ENCODE measurements at regions not wholly inside any gene's neighbourhood (a gene's known extent, or its start where the extent isn't known, plus 50 kb on each side); places are given as distances from the start of the nearest gene placed in this dataset.
"Not testable (repeated sequence)": the region's sequence is repeated elsewhere in the genome, so short reads cannot be mapped to it uniquely, and the experiment has no call there.

GRCh38 chr13:61358599-61358998 lies 57.0 kb downstream of the PCDH20 start:
- DNase-seq = no peak

GRCh38 chr13:61350341-61350740 lies 65.3 kb downstream of the PCDH20 start:
- no peak for DNase-seq

GRCh38 chr13:61339054-61339621 lies 76.5 kb downstream of the PCDH20 start:
- DNase-seq = no peak

GRCh38 chr13:61316647-61317046 lies 99.0 kb downstream of the PCDH20 start:
- peak; percentile 10 to 67 for DNase-seq

GRCh38 chr13:61294467-61295191 lies 121.0 kb downstream of the PCDH20 start:
- DNase-seq = peak; percentile 87 to 97

- peak; percentile 21 to 70 for DNase-seq
Measured at GRCh38 chr13:61286148-61286745, 129.4 kb downstream of the PCDH20 start.

GRCh38 chr13:61277586-61278276 lies 137.9 kb downstream of the PCDH20 start:
- no peak for DNase-seq

- DNase-seq = no peak
Measured at GRCh38 chr13:61277088-61277487, 138.6 kb downstream of the PCDH20 start.

- DNase-seq = no peak
Measured at GRCh38 chr13:61276401-61276800, 139.2 kb downstream of the PCDH20 start.

GRCh38 chr13:61275736-61276135 lies 139.9 kb downstream of the PCDH20 start:
- no peak for DNase-seq

- no peak for DNase-seq
Measured at GRCh38 chr13:61275251-61275650, 140.4 kb downstream of the PCDH20 start.

GRCh38 chr13:61266896-61267295 lies 148.8 kb downstream of the PCDH20 start:
- DNase-seq = not testable (repeated sequence)

- DNase-seq = no peak
Measured at GRCh38 chr13:61261746-61262472, 153.7 kb downstream of the PCDH20 start.

GRCh38 chr13:61258185-61258584 lies 157.5 kb downstream of the PCDH20 start:
- DNase-seq = no peak

GRCh38 chr13:61255040-61255796 lies 160.4 kb downstream of the PCDH20 start:
- DNase-seq = peak; percentile 17 to 32

- DNase-seq = no peak
Measured at GRCh38 chr13:61253105-61253877, 162.4 kb downstream of the PCDH20 start.

- no peak for DNase-seq
Measured at GRCh38 chr13:61252213-61252612, 163.4 kb downstream of the PCDH20 start.

GRCh38 chr13:61247149-61247936 lies 168.3 kb downstream of the PCDH20 start:
- no peak for DNase-seq

- no peak for DNase-seq
Measured at GRCh38 chr13:61246351-61246750, 169.3 kb downstream of the PCDH20 start.

GRCh38 chr13:61215601-61216000 lies 200.0 kb downstream of the PCDH20 start:
- no peak for DNase-seq

- DNase-seq = no peak
Measured at GRCh38 chr13:61215116-61215515, 200.5 kb downstream of the PCDH20 start.

Data from NCI-H524 (cell line).